Panc1 (cell line): ENCODE measurements at regions not wholly inside any gene's neighbourhood (a gene's known extent, or its start where the extent isn't known, plus 50 kb on each side); places are given as distances from the start of the nearest gene placed in this dataset.

Experiments
- CTCF ChIP-seq: fragments of 450-650 bp; IDR thresholded peaks from 2 replicates; pipeline ENCODE4 v1.5.1; 2017; ENCODE audit warnings: mild to moderate bottlenecking
- POLR2AphosphoS5 ChIP-seq: IDR thresholded peaks from 2 replicates; pipeline ENCODE4 v1.6.1; 2012; ENCODE audit warnings: mild to moderate bottlenecking, low read depth, low read length, moderate library complexity
- REST ChIP-seq, 2 experiments: IDR thresholded peaks; 2 replicates each; pipeline ENCODE4 v1.6.1; 2011 to 2012; ENCODE audit warnings: low read depth in 2 of 2, control low read depth in 1 of 2, low read length in 1 of 2, mild to moderate bottlenecking in 1 of 2, moderate library complexity in 1 of 2; ENCODE audit not compliant: insufficient read depth in 1 of 2
- SIN3A ChIP-seq: IDR thresholded peaks from 2 replicates; pipeline ENCODE4 v1.6.1; 2012; ENCODE audit warnings: low read depth, mild to moderate bottlenecking, low read length, moderate library complexity, borderline replicate concordance; ENCODE audit not compliant: insufficient read depth
- TCF7L2 ChIP-seq: IDR thresholded peaks from 2 replicates; pipeline ENCODE4 v1.6.1; 2011; ENCODE audit warnings: mild to moderate bottlenecking, low read depth, low read length, inconsistent platforms

DNA sequence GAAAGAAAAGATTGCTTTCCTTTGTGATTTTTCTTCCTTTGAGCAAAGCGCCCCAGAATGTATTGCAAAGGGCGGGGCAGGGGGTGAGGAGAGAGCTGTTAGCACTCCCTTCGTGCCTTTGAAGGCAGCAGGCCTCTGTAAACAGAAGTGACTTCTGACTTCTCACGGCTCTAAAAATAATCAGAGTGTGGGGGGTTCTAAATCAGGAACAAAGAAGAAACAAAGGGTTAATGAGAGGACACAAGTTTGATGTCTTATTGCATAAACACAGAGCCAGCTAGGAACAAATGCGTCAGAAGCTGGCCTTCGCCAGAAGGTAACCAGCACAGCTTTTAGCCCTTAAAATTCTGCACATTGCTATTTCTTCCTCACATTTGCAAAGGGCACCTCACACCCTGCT lies 626.2 kb downstream of the MID1IP1 start:
- TF ChIP-seq SIN3A (no peak), CTCF (no peak), TCF7L2 (no peak), POLR2AphosphoS5 (no peak), REST (IDR thresholded peaks at IDR 0.05; ENCODE audit: insufficient read depth in 1 of 2, low read depth in 2 of 2, low read length in 1 of 2) (no peak)
